Ascending aorta (tissue), 2 donors: ENCODE measurements at regions not wholly inside any gene's neighbourhood (a gene's known extent, or its start where the extent isn't known, plus 50 kb on each side); places are given as distances from the start of the nearest gene placed in this dataset.
A peak's percentile ranks its signal among the peaks of the same experiment; 100 is the strongest.
"Not testable (repeated sequence)": the region's sequence is repeated elsewhere in the genome, so short reads cannot be mapped to it uniquely, and the experiment has no call there.

Source experiments
- DNase-seq, 2 donors: peaks; one replicate each; pipeline ENCODE4 v3.0.0-alpha.2; 2019; ENCODE audit warnings: low spot score in 2 of 2
- H3K27ac ChIP-seq, 2 donors: fragments of 200-600 bp; sonication (generic); one replicate each; pipeline ENCODE4 v1.5.1; 2016 to 2017; ENCODE audit warnings: mild to moderate bottlenecking in 1 of 2
- H3K27me3 ChIP-seq: fragments of 200-600 bp; sonication (generic); one replicate; pipeline ENCODE4 v1.5.1; 2017
- H3K36me3 ChIP-seq, 2 donors: fragments of 200-600 bp; sonication (generic); one replicate each; pipeline ENCODE4 v1.5.1; 2016
- H3K4me1 ChIP-seq, 2 donors: fragments of 200-600 bp; sonication (generic); one replicate each; pipeline ENCODE4 v1.5.1; 2016 to 2017; ENCODE audit warnings: mild to moderate bottlenecking in 1 of 2
- H3K4me3 ChIP-seq, 2 donors: fragments of 200-600 bp; sonication (generic); one replicate each; pipeline ENCODE4 v1.5.1; 2016 to 2017; ENCODE audit warnings: mild to moderate bottlenecking in 1 of 2
- H3K9me3 ChIP-seq, 2 donors: fragments of 200-600 bp; sonication (generic); one replicate each; pipeline ENCODE4 v1.5.1; 2016
- CTCF ChIP-seq, 3 experiments: fragments of 200-600 bp in 2 of 3; fragments of 450-650 bp in 1 of 3; sonication (generic) in 2 of 3; IDR thresholded peaks; one replicate each; pipeline ENCODE4 v1.5.1; 2016 to 2019; ENCODE audit warnings: antibody characterized with exemption in 3 of 3, mild to moderate bottlenecking in 1 of 3, moderate library complexity in 1 of 3
- intact Hi-C: fragments of 100-400 bp; cut with DNase I; formaldehyde crosslinking; loops from one replicate; pipeline ENCODE4 v1.15.1; 2023

- intact Hi-C loops: no loop called here
- Histone ChIP-seq H3K4me1 (no peaks in the 10 kb centered on the region), H3K27ac (no peak overlapping the region), H3K36me3 (no peaks in the 10 kb centered on the region), H3K4me3 (no peak overlapping the region), H3K27me3 (no peaks in the 10 kb centered on the region), H3K9me3 (no peaks in the 10 kb centered on the region)
- no peak for TF ChIP-seq CTCF (IDR thresholded peaks at IDR 0.05)
- no peak for DNase-seq
Observed at GRCh38 chr6:3617192-3617631, 134.3 kb downstream of the PXDC1 start.

GRCh38 chr6:3616565-3617176 is 134.8 kb downstream of the PXDC1 start:
- TF ChIP-seq CTCF (IDR thresholded peaks at IDR 0.05): no peak
- no peaks in the 10 kb centered on the region for H3K4me1 ChIP-seq
- intact Hi-C loops: no loop called here

GRCh38 chr6:3615391-3616380 is 135.8 kb downstream of the PXDC1 start:
- no peak for TF ChIP-seq CTCF (IDR thresholded peaks at IDR 0.05)
- intact Hi-C loops: no loop called here

More at GRCh38 chr6:3616565-3617176, 134.8 kb downstream of the PXDC1 start:
- no peak overlapping the region for H3K4me3 ChIP-seq
- DNase-seq: peak in 1 of 2 donors; percentile 41
- no peaks in the 10 kb centered on the region for H3K27me3 ChIP-seq
- H3K27ac ChIP-seq: no peak overlapping the region
- H3K9me3 ChIP-seq: no peaks in the 10 kb centered on the region
- H3K36me3 ChIP-seq: no peaks in the 10 kb centered on the region

GRCh38 chr6:3614918-3615317 is 136.6 kb downstream of the PXDC1 start:
- no peaks in the 10 kb centered on the region for H3K27me3 ChIP-seq
- DNase-seq: no peak
- intact Hi-C loops: no loop called here
- no peak for TF ChIP-seq CTCF (IDR thresholded peaks at IDR 0.05)
- no peaks in the 10 kb centered on the region for H3K9me3 ChIP-seq
- H3K27ac ChIP-seq: no peak overlapping the region
- no peak overlapping the region for H3K4me3 ChIP-seq
- no peaks in the 10 kb centered on the region for H3K4me1 ChIP-seq
- no peaks in the 10 kb centered on the region for H3K36me3 ChIP-seq

More at GRCh38 chr6:3615391-3616380, 135.8 kb downstream of the PXDC1 start:
- no peaks in the 10 kb centered on the region for H3K36me3 ChIP-seq
- no peak overlapping the region for H3K27ac ChIP-seq
- no peaks in the 10 kb centered on the region for H3K27me3 ChIP-seq
- H3K4me3 ChIP-seq: no peak overlapping the region
- no peaks in the 10 kb centered on the region for H3K9me3 ChIP-seq
- H3K4me1 ChIP-seq: no peaks in the 10 kb centered on the region
- DNase-seq: peak in 1 of 2 donors; percentile 22

- H3K27ac ChIP-seq, H3K4me1 ChIP-seq, intact Hi-C loops, H3K36me3 ChIP-seq, DNase-seq, H3K27me3 ChIP-seq, H3K4me3 ChIP-seq, H3K9me3 ChIP-seq: not testable (repeated sequence)
Observed at GRCh38 chr6:3613565-3613964, 137.9 kb downstream of the PXDC1 start.
